Esophagus squamous epithelium (tissue), 5 donors: ENCODE measurements at regions not wholly inside any gene's neighbourhood (a gene's known extent, or its start where the extent isn't known, plus 50 kb on each side); places are given as distances from the start of the nearest gene placed in this dataset.

Experiments
- DNase-seq: peaks from one replicate; lab custom pipeline; 2025; lab: John Stamatoyannopoulos, UW
- H3K27ac ChIP-seq, 4 donors: fragments of 200-600 bp; sonication (generic); one replicate each; pipeline ENCODE4 v1.5.1; 2016 to 2019; ENCODE audit warnings: mild to moderate bottlenecking in 1 of 4
- H3K27me3 ChIP-seq, 4 donors: fragments of 200-600 bp; sonication (generic); 1 replicate in 3 of 4; 2 replicates in 1 of 4; pipeline versions ENCODE4 v1.5.1 to v1.6.0; 2017 to 2021; ENCODE audit warnings: antibody characterized with exemption in 1 of 4
- H3K36me3 ChIP-seq, 3 donors: fragments of 200-600 bp; sonication (generic); one replicate each; pipeline ENCODE4 v1.5.1; 2016 to 2019
- H3K4me1 ChIP-seq, 3 donors: fragments of 200-600 bp; sonication (generic); one replicate each; pipeline ENCODE4 v1.5.1; 2017 to 2019
- H3K4me3 ChIP-seq, 4 donors: fragments of 200-600 bp; sonication (generic); 1 replicate in 3 of 4; 2 replicates in 1 of 4; pipeline ENCODE4 v1.5.1; 2016 to 2019; ENCODE audit warnings: mild to moderate bottlenecking in 2 of 4, moderate library complexity in 1 of 4
- H3K9me3 ChIP-seq, 3 donors: fragments of 200-600 bp; sonication (generic); one replicate each; pipeline ENCODE4 v1.5.1; 2016 to 2019
- POLR2A ChIP-seq, 4 donors: fragments of 450-650 bp; IDR thresholded peaks; one replicate each; pipeline ENCODE4 v1.6.1; 2017; ENCODE audit warnings: antibody characterized with exemption in 4 of 4, mild to moderate bottlenecking in 4 of 4, moderate library complexity in 3 of 4
- WGBS, 2 donors: methylation state at CpG; one replicate each; pipeline ENCODE4 v1.1.5; 2018; 5-methylcytosine and 5-hydroxymethylcytosine counted together
- intact Hi-C: fragments of 100-400 bp; cut with DNase I; formaldehyde crosslinking; loops from one replicate; pipeline ENCODE4 v1.15.0; 2022
- TF ChIP-seq, protein P1 (sequence below), 6 experiments: fragments of 450-650 bp in 4 of 6; fragments of 200-600 bp in 2 of 6; sonication (generic) in 2 of 6; IDR thresholded peaks; one replicate each; pipeline ENCODE4 v1.5.1; 2016 to 2019; ENCODE audit warnings: antibody characterized with exemption in 6 of 6, mild to moderate bottlenecking in 4 of 6, moderate library complexity in 4 of 6
- donor health status: DM: yes; HTN: yes; CAD: no.

- DNase-seq, result no peak
- intact Hi-C loops, result no loop called here
- no peak overlapping the region for H3K27ac ChIP-seq
- H3K4me3 ChIP-seq, result no peak overlapping the region
- no peaks in the 10 kb centered on the region for H3K9me3 ChIP-seq
- H3K36me3 ChIP-seq, result no peaks in the 10 kb centered on the region
- no peaks in the 10 kb centered on the region for H3K27me3 ChIP-seq
- WGBS, 2 donors, result 77% methylated on average over 2 of the region's 2 CpGs
- TF ChIP-seq POLR2A (IDR thresholded peaks at IDR 0.05), result no peak
- TF ChIP-seq, protein P1, sequence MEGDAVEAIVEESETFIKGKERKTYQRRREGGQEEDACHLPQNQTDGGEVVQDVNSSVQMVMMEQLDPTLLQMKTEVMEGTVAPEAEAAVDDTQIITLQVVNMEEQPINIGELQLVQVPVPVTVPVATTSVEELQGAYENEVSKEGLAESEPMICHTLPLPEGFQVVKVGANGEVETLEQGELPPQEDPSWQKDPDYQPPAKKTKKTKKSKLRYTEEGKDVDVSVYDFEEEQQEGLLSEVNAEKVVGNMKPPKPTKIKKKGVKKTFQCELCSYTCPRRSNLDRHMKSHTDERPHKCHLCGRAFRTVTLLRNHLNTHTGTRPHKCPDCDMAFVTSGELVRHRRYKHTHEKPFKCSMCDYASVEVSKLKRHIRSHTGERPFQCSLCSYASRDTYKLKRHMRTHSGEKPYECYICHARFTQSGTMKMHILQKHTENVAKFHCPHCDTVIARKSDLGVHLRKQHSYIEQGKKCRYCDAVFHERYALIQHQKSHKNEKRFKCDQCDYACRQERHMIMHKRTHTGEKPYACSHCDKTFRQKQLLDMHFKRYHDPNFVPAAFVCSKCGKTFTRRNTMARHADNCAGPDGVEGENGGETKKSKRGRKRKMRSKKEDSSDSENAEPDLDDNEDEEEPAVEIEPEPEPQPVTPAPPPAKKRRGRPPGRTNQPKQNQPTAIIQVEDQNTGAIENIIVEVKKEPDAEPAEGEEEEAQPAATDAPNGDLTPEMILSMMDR (IDR thresholded peaks at IDR 0.05), result no peak
- H3K4me1 ChIP-seq, result no peaks in the 10 kb centered on the region
These were observed 201.4 kb downstream of the ZNF462 start for GRCh38 chr9:107064378-107064777.

- no peaks in the 10 kb centered on the region for H3K36me3 ChIP-seq
- no peaks in the 10 kb centered on the region for H3K9me3 ChIP-seq
- H3K4me1 ChIP-seq, result no peaks in the 10 kb centered on the region
- H3K27ac ChIP-seq, result no peak overlapping the region
- no peaks in the 10 kb centered on the region for H3K27me3 ChIP-seq
- DNase-seq, result no peak
- intact Hi-C loops, result no loop called here
- no peak overlapping the region for H3K4me3 ChIP-seq
- no peak for TF ChIP-seq POLR2A (IDR thresholded peaks at IDR 0.05)
- TF ChIP-seq, protein P1 (IDR thresholded peaks at IDR 0.05), result no peak
- 75 to 89% methylated on average over 2 of the region's 2 CpGs for WGBS, 2 donors
These were observed 202.6 kb downstream of the ZNF462 start for GRCh38 chr9:107065549-107065948.

- no peak for TF ChIP-seq POLR2A (IDR thresholded peaks at IDR 0.05)
- TF ChIP-seq, protein P1 (IDR thresholded peaks at IDR 0.05), result no peak
- Histone ChIP-seq H3K9me3 (no peaks in the 10 kb centered on the region), H3K27ac (no peak overlapping the region), H3K27me3 (no peaks in the 10 kb centered on the region), H3K4me1 (no peaks in the 10 kb centered on the region), H3K4me3 (no peak overlapping the region), H3K36me3 (no peaks in the 10 kb centered on the region)
- intact Hi-C loops, result no loop called here
- WGBS, 2 donors, result 81 to 84% methylated on average over 6 of the region's 6 CpGs
- no peak for DNase-seq
These were observed 204.9 kb downstream of the ZNF462 start for GRCh38 chr9:107067739-107068416.

DNA sequence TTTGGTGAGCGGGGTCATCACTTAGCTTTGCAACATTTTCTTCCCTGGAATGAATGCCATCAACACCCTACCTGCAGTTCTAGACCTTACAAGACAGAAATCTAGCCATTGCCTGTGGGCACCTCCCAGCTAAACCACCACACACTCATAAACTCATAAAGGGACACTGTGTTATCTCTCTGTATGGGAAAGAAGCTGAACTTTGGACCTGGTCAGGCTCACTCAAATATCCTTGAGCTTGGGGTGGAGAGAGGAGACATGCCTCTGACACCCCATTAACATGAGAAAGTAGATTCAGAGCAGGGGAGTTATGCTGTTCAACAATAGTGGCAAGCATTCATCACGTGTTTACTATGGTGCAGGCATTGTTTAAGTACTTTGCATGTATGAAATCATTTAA lies 205.6 kb downstream of the ZNF462 start:
- Histone ChIP-seq H3K4me1 (no peaks in the 10 kb centered on the region), H3K9me3 (no peaks in the 10 kb centered on the region), H3K36me3 (no peaks in the 10 kb centered on the region), H3K27ac (no peak overlapping the region), H3K4me3 (no peak overlapping the region), H3K27me3 (no peaks in the 10 kb centered on the region)
- no peak for DNase-seq
- 52 to 68% methylated on average over 1 to 2 of the region's 2 CpGs for WGBS, 2 donors
- no peak for TF ChIP-seq POLR2A (IDR thresholded peaks at IDR 0.05)
- TF ChIP-seq, protein P1 (IDR thresholded peaks at IDR 0.05), result no peak
- intact Hi-C loops, result no loop called here

DNA sequence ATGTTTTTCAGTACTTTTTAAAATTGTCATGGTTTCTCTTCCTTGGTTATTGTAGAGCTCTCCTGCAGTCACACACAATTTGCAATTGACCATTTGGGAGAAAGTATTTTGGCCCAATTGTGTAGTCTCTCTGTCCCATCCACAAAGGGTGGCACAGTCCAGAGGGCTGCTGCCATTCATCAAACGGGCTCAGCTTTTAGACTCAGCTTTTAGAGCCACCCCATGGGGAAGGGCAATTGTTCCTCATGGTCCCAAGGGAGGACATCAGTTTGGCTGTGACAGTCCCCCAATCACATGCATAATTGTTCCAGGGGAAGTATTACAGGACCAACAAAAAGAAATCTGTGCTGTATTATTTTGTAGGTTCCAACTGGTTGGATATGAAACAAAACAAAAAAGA lies 207.6 kb downstream of the ZNF462 start:
- no peak for DNase-seq
- intact Hi-C loops, result no loop called here
- H3K27me3 ChIP-seq, result no peaks in the 10 kb centered on the region
- TF ChIP-seq, protein P1 (IDR thresholded peaks at IDR 0.05), result no peak
- no peak for TF ChIP-seq POLR2A (IDR thresholded peaks at IDR 0.05)
- no peaks in the 10 kb centered on the region for H3K36me3 ChIP-seq
- 18 to 50% methylated on average over 1 of the region's 1 CpG for WGBS, 2 donors
- H3K4me3 ChIP-seq, result no peak overlapping the region
- H3K9me3 ChIP-seq, result no peaks in the 10 kb centered on the region
- H3K27ac ChIP-seq, result no peak overlapping the region
- H3K4me1 ChIP-seq, result no peaks in the 10 kb centered on the region
